DOHH2 (cell line): ENCODE measurements at regions not wholly inside any gene's neighbourhood (a gene's known extent, or its start where the extent isn't known, plus 50 kb on each side); places are given as distances from the start of the nearest gene placed in this dataset.

Experiments used
- CTCF ChIP-seq: fragments of 200-600 bp; sonication (generic); IDR thresholded peaks from one replicate; pipeline ENCODE4 v1.5.1; 2014; ENCODE audit warnings: antibody characterized with exemption, mild to moderate bottlenecking, low read depth, low read length; ENCODE audit not compliant: poor library complexity, severe bottlenecking
- EZH2phosphoT487 ChIP-seq: fragments of 200-600 bp; sonication (generic); IDR thresholded peaks from 2 replicates; pipeline ENCODE4 v1.6.1; 2017; ENCODE audit warnings: borderline replicate concordance, mild to moderate bottlenecking, antibody characterized with exemption, low read length, moderate library complexity, mixed read lengths

- TF ChIP-seq CTCF (no peak), EZH2phosphoT487 (no peak)
Measured at GRCh38 chr2:56460508-56460907, 276.7 kb downstream of the CCDC85A start.
